ENCODE measurements at regions not wholly inside any gene's neighbourhood (a gene's known extent, or its start where the extent isn't known, plus 50 kb on each side); places are given as distances from the start of the nearest gene placed in this dataset.

GRCh38 chr1:234978397-234979295, 150.0 kb downstream of the TOMM20 start (continued):
- TF ChIP-seq ZNF318 (IDR thresholded peaks at IDR 0.05; ENCODE audit: borderline replicate concordance in 1 of 2, low read depth in 1 of 2): peak in 1 of 2 experiments; percentile 77; a peak in 2 of 4 replicates
- peak; percentile 38 for TF ChIP-seq NUFIP1 (IDR thresholded peaks at IDR 0.05; ENCODE audit: partially characterized antibody)
- TF ChIP-seq RFX5 (IDR thresholded peaks at IDR 0.05; ENCODE audit: low read depth, low read length): no peak
- peak; percentile 76; the same call in 1 of the 2 replicates for TF ChIP-seq CREB1 (IDR thresholded peaks at IDR 0.05)
- peak; percentile 64 for TF ChIP-seq CREB1 (CRISPR knock-in tag; IDR thresholded peaks at IDR 0.05)
- TF ChIP-seq TFAM (CRISPR knock-in tag; conservative IDR thresholded peaks at IDR 0.05): no peak
- TF ChIP-seq ZBTB11 (CRISPR knock-in tag; IDR thresholded peaks at IDR 0.05): peak in 1 of 3 experiments; percentile 80; a peak in 2 of 6 replicates
- TF ChIP-seq NRF1 (conservative IDR thresholded peaks at IDR 0.05 in 1 of 2, IDR thresholded peaks at IDR 0.05 in 1 of 2): peak in 1 of 2 experiments; percentile 8; a peak in 1 of 4 replicates
- TF ChIP-seq ZNF395 (CRISPR knock-in tag; IDR thresholded peaks at IDR 0.05): peak; percentile 84; the same call in 1 of the 2 replicates
- TF ChIP-seq CEBPG (CRISPR knock-in tag; IDR thresholded peaks at IDR 0.05): no peak
- TF ChIP-seq CEBPG (tag; conservative IDR thresholded peaks at IDR 0.05 in 1 of 2, IDR thresholded peaks at IDR 0.05 in 1 of 2): peak in 1 of 2 experiments; percentile 32; a peak in 2 of 4 replicates
- TF ChIP-seq TCF7L2 (IDR thresholded peaks at IDR 0.05; ENCODE audit: low read depth, low read length): 0 out of 2 replicates have a peak, but pooled peaks have one; percentile 25
- TF ChIP-seq MCM7 (IDR thresholded peaks at IDR 0.05): no peak

Data from K562 (cell line).